Neural progenitor cell (in vitro differentiated cells): ENCODE measurements at regions not wholly inside any gene's neighbourhood (a gene's known extent, or its start where the extent isn't known, plus 50 kb on each side); places are given as distances from the start of the nearest gene placed in this dataset.

Experiments
- EZH2 ChIP-seq: fragments of 200-600 bp; sonication (generic); IDR thresholded peaks from 2 replicates; pipeline ENCODE4 v1.6.1; 2017; ENCODE audit warnings: antibody characterized with exemption, mild to moderate bottlenecking, moderate library complexity
- EZH2phosphoT487 ChIP-seq: fragments of 200-600 bp; sonication (generic); IDR thresholded peaks from 2 replicates; pipeline ENCODE4 v1.6.1; 2017; ENCODE audit warnings: antibody characterized with exemption
- TF ChIP-seq, protein P1 (sequence below): fragments of 200-600 bp; sonication (generic); IDR thresholded peaks from 2 replicates; pipeline ENCODE4 v1.5.1; 2017; ENCODE audit warnings: antibody characterized with exemption, mild to moderate bottlenecking

DNA sequence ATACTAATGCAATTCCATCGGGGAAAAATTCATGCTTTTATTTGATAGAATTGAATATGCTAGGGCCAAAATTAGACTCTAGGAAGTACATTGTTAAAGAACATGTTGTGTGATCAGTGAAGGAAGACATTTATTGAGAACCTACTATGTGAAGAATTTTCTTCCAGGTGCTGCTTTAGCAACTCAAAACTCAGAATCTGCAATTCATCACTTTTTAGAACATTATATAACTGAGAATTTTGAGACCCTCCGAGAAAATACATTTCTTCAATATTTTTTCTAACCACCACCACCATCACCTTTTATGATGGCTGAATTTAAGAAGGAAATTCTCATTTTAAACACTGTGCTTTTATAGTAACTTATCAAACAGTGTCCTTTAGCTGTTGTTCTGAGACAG is 315.2 kb downstream of the FIGN start:
- TF ChIP-seq EZH2phosphoT487 (no peak), EZH2 (no peak)
- TF ChIP-seq, protein P1, sequence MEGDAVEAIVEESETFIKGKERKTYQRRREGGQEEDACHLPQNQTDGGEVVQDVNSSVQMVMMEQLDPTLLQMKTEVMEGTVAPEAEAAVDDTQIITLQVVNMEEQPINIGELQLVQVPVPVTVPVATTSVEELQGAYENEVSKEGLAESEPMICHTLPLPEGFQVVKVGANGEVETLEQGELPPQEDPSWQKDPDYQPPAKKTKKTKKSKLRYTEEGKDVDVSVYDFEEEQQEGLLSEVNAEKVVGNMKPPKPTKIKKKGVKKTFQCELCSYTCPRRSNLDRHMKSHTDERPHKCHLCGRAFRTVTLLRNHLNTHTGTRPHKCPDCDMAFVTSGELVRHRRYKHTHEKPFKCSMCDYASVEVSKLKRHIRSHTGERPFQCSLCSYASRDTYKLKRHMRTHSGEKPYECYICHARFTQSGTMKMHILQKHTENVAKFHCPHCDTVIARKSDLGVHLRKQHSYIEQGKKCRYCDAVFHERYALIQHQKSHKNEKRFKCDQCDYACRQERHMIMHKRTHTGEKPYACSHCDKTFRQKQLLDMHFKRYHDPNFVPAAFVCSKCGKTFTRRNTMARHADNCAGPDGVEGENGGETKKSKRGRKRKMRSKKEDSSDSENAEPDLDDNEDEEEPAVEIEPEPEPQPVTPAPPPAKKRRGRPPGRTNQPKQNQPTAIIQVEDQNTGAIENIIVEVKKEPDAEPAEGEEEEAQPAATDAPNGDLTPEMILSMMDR, result no peak
